HepG2 (cell line): ENCODE measurements at regions not wholly inside any gene's neighbourhood (a gene's known extent, or its start where the extent isn't known, plus 50 kb on each side); places are given as distances from the start of the nearest gene placed in this dataset.
A peak's percentile ranks its signal among the peaks of the same experiment; 100 is the strongest.

Source experiments
- E2F1 ChIP-seq: sonication (generic); formaldehyde crosslinking; IDR thresholded peaks from 2 replicates; pipeline ENCODE4 v1.5.0; 2020; ENCODE audit warnings: missing genetic modification reagents
- EHMT2 ChIP-seq: fragments of 200-600 bp; sonication (generic); IDR thresholded peaks from 2 replicates; pipeline ENCODE4 v1.7.0; 2017; ENCODE audit warnings: antibody characterized with exemption, low read depth, low read length, borderline replicate concordance
- FOXA1 ChIP-seq, 2 experiments: fragments of 450-650 bp in 1 of 2; sonication (generic) in 1 of 2; formaldehyde crosslinking in 1 of 2; IDR thresholded peaks; 2 replicates each; pipeline versions ENCODE4 v1.4.0 to v1.6.1; 2016 to 2020; ENCODE audit warnings: missing genetic modification reagents in 1 of 2
- KMT2B ChIP-seq: IDR thresholded peaks from 2 replicates; pipeline ENCODE4 v1.6.1; 2016; ENCODE audit warnings: missing genetic modification reagents, missing compliant biosample characterization
- MED13 ChIP-seq: sonication (generic); formaldehyde crosslinking; IDR thresholded peaks from 2 replicates; pipeline ENCODE4 v1.5.0; 2020; ENCODE audit warnings: missing genetic modification reagents
- NCOA2 ChIP-seq: sonication (generic); formaldehyde crosslinking; IDR thresholded peaks from 2 replicates; pipeline ENCODE4 v1.8.0; 2022; ENCODE audit warnings: inconsistent platforms
- POLR2G ChIP-seq: fragments of 200-400 bp; formaldehyde crosslinking; IDR thresholded peaks from 2 replicates; pipeline ENCODE4 v1.6.1; 2018; ENCODE audit warnings: mild to moderate bottlenecking, low read depth, low read length, moderate library complexity
- ZBTB38 ChIP-seq: sonication (generic); formaldehyde crosslinking; IDR thresholded peaks from 2 replicates; pipeline ENCODE4 v1.5.1; 2020; ENCODE audit warnings: mild to moderate bottlenecking, missing genetic modification reagents
- ZNF235 ChIP-seq: sonication (generic); formaldehyde crosslinking; IDR thresholded peaks from 2 replicates; pipeline ENCODE4 v1.8.1; 2023; ENCODE audit warnings: mild to moderate bottlenecking, missing genetic modification reagents, borderline replicate concordance
- ZNF292 ChIP-seq: sonication (generic); formaldehyde crosslinking; IDR thresholded peaks from 2 replicates; pipeline ENCODE4 v1.8.1; 2022; ENCODE audit warnings: mild to moderate bottlenecking, low read depth, missing genetic modification reagents, borderline replicate concordance
- ZNF564 ChIP-seq: sonication (generic); formaldehyde crosslinking; IDR thresholded peaks from 2 replicates; pipeline ENCODE4 v1.8.1; 2023; ENCODE audit warnings: mild to moderate bottlenecking, missing genetic modification reagents
- ZNF570 ChIP-seq: sonication (generic); formaldehyde crosslinking; IDR thresholded peaks from 2 replicates; pipeline ENCODE4 v1.4.0; 2020; ENCODE audit warnings: mild to moderate bottlenecking, missing genetic modification reagents, borderline replicate concordance
- ZNF614 ChIP-seq: IDR thresholded peaks from 2 replicates; pipeline ENCODE4 v1.6.1; 2018; ENCODE audit warnings: missing biosample characterization, missing genetic modification reagents, inconsistent platforms, borderline replicate concordance
- TF ChIP-seq, protein P1 (sequence below): sonication (generic); formaldehyde crosslinking; IDR thresholded peaks from 2 replicates; pipeline ENCODE4 v1.9.0; 2021; ENCODE audit warnings: missing genetic modification reagents, borderline replicate concordance
- TF ChIP-seq, protein P2 (sequence below): sonication (generic); formaldehyde crosslinking; IDR thresholded peaks from 2 replicates; pipeline ENCODE4 v1.4.0; 2020; ENCODE audit warnings: missing genetic modification reagents, mild to moderate bottlenecking, borderline replicate concordance
- TF ChIP-seq, protein P3 (sequence below): sonication (generic); formaldehyde crosslinking; IDR thresholded peaks from 2 replicates; pipeline ENCODE4 v1.5.0; 2020; ENCODE audit warnings: missing genetic modification reagents, mild to moderate bottlenecking, borderline replicate concordance
- TF ChIP-seq, protein P4 (sequence below): sonication (generic); formaldehyde crosslinking; IDR thresholded peaks from 2 replicates; pipeline ENCODE4 v1.4.0; 2020; ENCODE audit warnings: missing genetic modification reagents
- TF ChIP-seq, protein P5 (sequence below): sonication (generic); formaldehyde crosslinking; IDR thresholded peaks from 2 replicates; pipeline ENCODE4 v1.4.0; 2020; ENCODE audit warnings: missing genetic modification reagents, borderline replicate concordance
- TF ChIP-seq, protein P6 (sequence below): IDR thresholded peaks from 2 replicates; pipeline ENCODE4 v1.6.1; 2016; ENCODE audit warnings: low read depth

DNA sequence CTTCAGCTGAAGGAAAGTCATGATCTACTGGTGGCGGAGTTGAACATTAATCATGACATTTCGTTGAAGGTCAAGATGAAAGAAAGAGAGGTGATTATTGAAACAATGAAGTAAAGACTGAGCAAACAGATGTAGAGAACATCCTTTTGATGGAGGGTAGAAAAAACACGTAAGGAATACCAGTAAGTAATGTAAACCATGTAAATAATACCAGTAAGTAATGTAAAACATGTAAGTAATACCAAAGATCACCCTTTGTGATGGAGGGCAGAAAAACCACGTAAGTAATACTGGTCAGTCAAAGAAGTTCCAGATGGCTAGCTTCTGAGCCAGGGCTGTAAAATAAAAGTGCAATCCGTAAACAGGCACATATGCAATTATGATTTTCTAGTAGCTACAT is 1387.7 kb downstream of the SUCLG1 start (continued):
- TF ChIP-seq, protein P1, sequence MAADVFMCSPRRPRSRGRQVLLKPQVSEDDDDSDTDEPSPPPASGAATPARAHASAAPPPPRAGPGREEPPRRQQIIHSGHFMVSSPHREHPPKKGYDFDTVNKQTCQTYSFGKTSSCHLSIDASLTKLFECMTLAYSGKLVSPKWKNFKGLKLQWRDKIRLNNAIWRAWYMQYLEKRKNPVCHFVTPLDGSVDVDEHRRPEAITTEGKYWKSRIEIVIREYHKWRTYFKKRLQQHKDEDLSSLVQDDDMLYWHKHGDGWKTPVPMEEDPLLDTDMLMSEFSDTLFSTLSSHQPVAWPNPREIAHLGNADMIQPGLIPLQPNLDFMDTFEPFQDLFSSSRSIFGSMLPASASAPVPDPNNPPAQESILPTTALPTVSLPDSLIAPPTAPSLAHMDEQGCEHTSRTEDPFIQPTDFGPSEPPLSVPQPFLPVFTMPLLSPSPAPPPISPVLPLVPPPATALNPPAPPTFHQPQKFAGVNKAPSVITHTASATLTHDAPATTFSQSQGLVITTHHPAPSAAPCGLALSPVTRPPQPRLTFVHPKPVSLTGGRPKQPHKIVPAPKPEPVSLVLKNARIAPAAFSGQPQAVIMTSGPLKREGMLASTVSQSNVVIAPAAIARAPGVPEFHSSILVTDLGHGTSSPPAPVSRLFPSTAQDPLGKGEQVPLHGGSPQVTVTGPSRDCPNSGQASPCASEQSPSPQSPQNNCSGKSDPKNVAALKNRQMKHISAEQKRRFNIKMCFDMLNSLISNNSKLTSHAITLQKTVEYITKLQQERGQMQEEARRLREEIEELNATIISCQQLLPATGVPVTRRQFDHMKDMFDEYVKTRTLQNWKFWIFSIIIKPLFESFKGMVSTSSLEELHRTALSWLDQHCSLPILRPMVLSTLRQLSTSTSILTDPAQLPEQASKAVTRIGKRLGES: no peak
- TF ChIP-seq, protein P2, sequence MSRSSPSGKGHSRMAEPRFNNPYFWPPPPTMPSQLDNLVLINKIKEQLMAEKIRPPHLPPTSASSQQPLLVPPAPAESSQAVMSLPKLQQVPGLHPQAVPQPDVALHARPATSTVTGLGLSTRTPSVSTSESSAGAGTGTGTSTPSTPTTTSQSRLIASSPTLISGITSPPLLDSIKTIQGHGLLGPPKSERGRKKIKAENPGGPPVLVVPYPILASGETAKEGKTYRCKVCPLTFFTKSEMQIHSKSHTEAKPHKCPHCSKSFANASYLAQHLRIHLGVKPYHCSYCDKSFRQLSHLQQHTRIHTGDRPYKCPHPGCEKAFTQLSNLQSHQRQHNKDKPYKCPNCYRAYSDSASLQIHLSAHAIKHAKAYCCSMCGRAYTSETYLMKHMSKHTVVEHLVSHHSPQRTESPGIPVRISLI (CRISPR knock-in tag): peak; percentile 93
- TF ChIP-seq POLR2G (no peak), E2F1 (CRISPR knock-in tag) (no peak), ZBTB38 (CRISPR knock-in tag) (no peak), KMT2B (CRISPR knock-in tag) (no peak), FOXA1 (IDR thresholded peaks at IDR 0.05) (no peak), FOXA1 (CRISPR knock-in tag; IDR thresholded peaks at IDR 0.05) (peak; percentile 88), ZNF564 (CRISPR knock-in tag) (no peak), MED13 (CRISPR knock-in tag) (0 out of 2 replicates have a peak, but pooled peaks have one; percentile 48), ZNF570 (CRISPR knock-in tag) (no peak), EHMT2 (no peak), ZNF235 (no peak), ZNF614 (CRISPR knock-in tag) (0 out of 2 replicates have a peak, but pooled peaks have one; percentile 20), ZNF292 (CRISPR knock-in tag) (no peak), NCOA2 (peak; percentile 97)
- TF ChIP-seq, protein P3, sequence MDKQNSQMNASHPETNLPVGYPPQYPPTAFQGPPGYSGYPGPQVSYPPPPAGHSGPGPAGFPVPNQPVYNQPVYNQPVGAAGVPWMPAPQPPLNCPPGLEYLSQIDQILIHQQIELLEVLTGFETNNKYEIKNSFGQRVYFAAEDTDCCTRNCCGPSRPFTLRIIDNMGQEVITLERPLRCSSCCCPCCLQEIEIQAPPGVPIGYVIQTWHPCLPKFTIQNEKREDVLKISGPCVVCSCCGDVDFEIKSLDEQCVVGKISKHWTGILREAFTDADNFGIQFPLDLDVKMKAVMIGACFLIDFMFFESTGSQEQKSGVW (CRISPR knock-in tag): no peak
- TF ChIP-seq, protein P4, sequence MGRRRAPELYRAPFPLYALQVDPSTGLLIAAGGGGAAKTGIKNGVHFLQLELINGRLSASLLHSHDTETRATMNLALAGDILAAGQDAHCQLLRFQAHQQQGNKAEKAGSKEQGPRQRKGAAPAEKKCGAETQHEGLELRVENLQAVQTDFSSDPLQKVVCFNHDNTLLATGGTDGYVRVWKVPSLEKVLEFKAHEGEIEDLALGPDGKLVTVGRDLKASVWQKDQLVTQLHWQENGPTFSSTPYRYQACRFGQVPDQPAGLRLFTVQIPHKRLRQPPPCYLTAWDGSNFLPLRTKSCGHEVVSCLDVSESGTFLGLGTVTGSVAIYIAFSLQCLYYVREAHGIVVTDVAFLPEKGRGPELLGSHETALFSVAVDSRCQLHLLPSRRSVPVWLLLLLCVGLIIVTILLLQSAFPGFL (CRISPR knock-in tag): no peak
- TF ChIP-seq, protein P5, sequence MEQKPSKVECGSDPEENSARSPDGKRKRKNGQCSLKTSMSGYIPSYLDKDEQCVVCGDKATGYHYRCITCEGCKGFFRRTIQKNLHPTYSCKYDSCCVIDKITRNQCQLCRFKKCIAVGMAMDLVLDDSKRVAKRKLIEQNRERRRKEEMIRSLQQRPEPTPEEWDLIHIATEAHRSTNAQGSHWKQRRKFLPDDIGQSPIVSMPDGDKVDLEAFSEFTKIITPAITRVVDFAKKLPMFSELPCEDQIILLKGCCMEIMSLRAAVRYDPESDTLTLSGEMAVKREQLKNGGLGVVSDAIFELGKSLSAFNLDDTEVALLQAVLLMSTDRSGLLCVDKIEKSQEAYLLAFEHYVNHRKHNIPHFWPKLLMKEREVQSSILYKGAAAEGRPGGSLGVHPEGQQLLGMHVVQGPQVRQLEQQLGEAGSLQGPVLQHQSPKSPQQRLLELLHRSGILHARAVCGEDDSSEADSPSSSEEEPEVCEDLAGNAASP (CRISPR knock-in tag): peak; percentile 78; the same call in 1 of the 2 replicates
- TF ChIP-seq, protein P6, sequence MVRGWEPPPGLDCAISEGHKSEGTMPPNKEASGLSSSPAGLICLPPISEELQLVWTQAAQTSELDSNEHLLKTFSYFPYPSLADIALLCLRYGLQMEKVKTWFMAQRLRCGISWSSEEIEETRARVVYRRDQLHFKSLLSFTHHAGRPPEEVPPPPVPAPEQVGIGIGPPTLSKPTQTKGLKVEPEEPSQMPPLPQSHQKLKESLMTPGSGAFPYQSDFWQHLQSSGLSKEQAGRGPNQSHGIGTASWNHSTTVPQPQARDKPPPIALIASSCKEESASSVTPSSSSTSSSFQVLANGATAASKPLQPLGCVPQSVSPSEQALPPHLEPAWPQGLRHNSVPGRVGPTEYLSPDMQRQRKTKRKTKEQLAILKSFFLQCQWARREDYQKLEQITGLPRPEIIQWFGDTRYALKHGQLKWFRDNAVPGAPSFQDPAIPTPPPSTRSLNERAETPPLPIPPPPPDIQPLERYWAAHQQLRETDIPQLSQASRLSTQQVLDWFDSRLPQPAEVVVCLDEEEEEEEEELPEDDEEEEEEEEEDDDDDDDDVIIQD (CRISPR knock-in tag): peak; percentile 51; the same call in 1 of the 2 replicates
